ENCODE measurements at regions not wholly inside any gene's neighbourhood (a gene's known extent, or its start where the extent isn't known, plus 50 kb on each side); places are given as distances from the start of the nearest gene placed in this dataset.

DNA sequence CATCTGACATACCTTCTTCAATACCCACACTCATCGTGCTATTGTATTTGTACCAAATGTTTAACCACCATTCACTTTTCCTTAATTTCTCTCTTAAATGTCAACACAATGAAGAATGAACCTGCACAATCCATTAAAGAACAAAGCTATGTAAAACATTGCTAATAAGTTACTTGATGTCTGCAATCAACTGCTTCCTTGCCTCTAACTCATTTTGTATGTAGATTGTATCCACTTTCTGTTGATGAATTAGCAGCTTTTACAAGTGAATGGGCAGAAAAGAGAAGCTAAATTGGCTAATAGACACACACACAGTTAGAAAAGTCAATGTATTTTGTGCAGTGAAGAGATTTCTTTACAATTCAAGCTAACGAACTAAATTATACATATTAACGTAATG, 212.5 kb upstream of the NDST3 start:
- TF ChIP-seq POLR2A (IDR thresholded peaks at IDR 0.05) (no peak), CTCF (IDR thresholded peaks at IDR 0.05) (no peak)
